K562 (cell line): ENCODE measurements at regions not wholly inside any gene's neighbourhood (a gene's known extent, or its start where the extent isn't known, plus 50 kb on each side); places are given as distances from the start of the nearest gene placed in this dataset.

Experiments used
- ATAC-seq: fragments of 200-7000 bp; cut with Tn5 transposase; 3 replicates; pipeline ENCODE4 v1.9.1; 2020; ENCODE audit warnings: moderate library complexity
- BruUV-seq: library from RNA; stranded (reverse); fragments of 400-500 nt; replicated peaks from 2 replicates; lab custom pipeline; 2021; lab: Mats Ljungman, UMichigan
- CTCF ChIA-PET: fragments of 300-600 bp; formaldehyde crosslinking; extraction: SDS; loops from one replicate; lab custom pipeline; 2021; ENCODE audit warnings: low intra/inter-chr PET ratio; lab: Yijun Ruan, JAX
- POLR2A ChIA-PET: fragments of 300-600, 350-650 bp; sonication (Branson Sonifier 250); formaldehyde crosslinking; extraction: SDS; loops from one replicate; lab custom pipeline; 2021; ENCODE audit warnings: antibody characterized with exemption, inconsistent platforms; lab: Yijun Ruan, JAX
- DNase-seq, 4 experiments: peaks; one replicate each; pipeline versions ENCODE4 v3.0.0 to v3.0.0-alpha.2; 2011 to 2018; ENCODE audit warnings: low spot score in 3 of 4, mixed read lengths in 3 of 4; ENCODE audit errors: extremely low read depth in 1 of 4
- FAIRE-seq: peaks from 2 replicates; lab custom pipeline; 2011; peaks lifted over from hg19 to GRCh38; lab: Jason Lieb, UNC
- H2AFZ ChIP-seq: 2 replicates; pipeline ENCODE4 v1.6.0; 2011; ENCODE audit warnings: low read depth, low read length, control low read depth, inconsistent platforms
- H3K27ac ChIP-seq: fragments of 200-600 bp; 3 replicates; pipeline ENCODE4 v1.8.0; 2011; ENCODE audit warnings: low read depth, mild to moderate bottlenecking, control low read depth, inconsistent platforms, low read length, moderate library complexity, mixed read lengths; ENCODE audit errors: extremely low read depth
- H3K27me3 ChIP-seq, 2 experiments: fragments of 300-600 bp in 1 of 2; 2 replicates in 1 of 2; 3 replicates in 1 of 2; pipeline versions ENCODE4 v1.6.0 to v1.8.0; 2011; ENCODE audit warnings: inconsistent platforms in 2 of 2, low read length in 2 of 2, mild to moderate bottlenecking in 1 of 2, mixed read lengths in 1 of 2, moderate library complexity in 1 of 2; ENCODE audit not compliant: control insufficient read depth in 2 of 2, insufficient read depth in 2 of 2
- H3K36me3 ChIP-seq: fragments of 300-600 bp; 3 replicates; pipeline ENCODE4 v1.8.0; 2011; ENCODE audit warnings: mild to moderate bottlenecking, low read length, inconsistent platforms; ENCODE audit not compliant: control insufficient read depth, insufficient read depth
- H3K4me1 ChIP-seq, 2 experiments: fragments of 200-600 bp in 1 of 2; replicated peaks in 1 of 2; 2 replicates in 1 of 2; 3 replicates in 1 of 2; pipeline versions ENCODE4 v1.5.1 to v1.8.0; 2011; ENCODE audit warnings: inconsistent platforms in 2 of 2, low read length in 2 of 2, mild to moderate bottlenecking in 1 of 2, mixed read lengths in 1 of 2, moderate library complexity in 1 of 2; ENCODE audit not compliant: control insufficient read depth in 2 of 2, insufficient read depth in 2 of 2
- H3K4me2 ChIP-seq: 2 replicates; pipeline ENCODE4 v1.6.1; 2011; ENCODE audit warnings: low read length, control low read depth, inconsistent platforms, mixed read lengths; ENCODE audit not compliant: insufficient read depth
- H3K4me3 ChIP-seq: fragments of 200-600 bp; sonication (generic), shearing (Covaris generic); 2 replicates; pipeline ENCODE4 v1.5.1; 2016; ENCODE audit warnings: control low read depth, inconsistent platforms
- H3K79me2 ChIP-seq: fragments of 200-600 bp; 3 replicates; pipeline ENCODE4 v1.8.0; 2011; ENCODE audit warnings: low read length, inconsistent platforms; ENCODE audit not compliant: control insufficient read depth, insufficient read depth
- H3K9ac ChIP-seq, 2 experiments: 2 replicates each; pipeline versions ENCODE4 v1.6.0 to v1.6.1; 2011; ENCODE audit warnings: low read depth in 2 of 2, low read length in 2 of 2, control low read depth in 1 of 2, inconsistent platforms in 1 of 2, mild to moderate bottlenecking in 1 of 2, mixed read lengths in 1 of 2; ENCODE audit not compliant: insufficient read depth in 1 of 2
- H3K9me1 ChIP-seq: one replicate; pipeline ENCODE4 v1.6.0; 2011; ENCODE audit warnings: inconsistent platforms, mild to moderate bottlenecking, low read length, moderate library complexity; ENCODE audit not compliant: control insufficient read depth, insufficient read depth
- H3K9me3 ChIP-seq: replicated peaks from 2 replicates; pipeline ENCODE4 v1.5.1; 2011; ENCODE audit warnings: low read depth, low read length, inconsistent platforms; ENCODE audit not compliant: control insufficient read depth, insufficient read depth
- H4K20me1 ChIP-seq: replicated peaks from 2 replicates; pipeline ENCODE4 v1.6.1; 2011; ENCODE audit warnings: low read length, inconsistent platforms, mixed read lengths; ENCODE audit not compliant: control insufficient read depth, insufficient read depth
- ATF7 ChIP-seq: fragments of 450-650 bp; IDR thresholded peaks from 2 replicates; pipeline ENCODE4 v1.7.1; 2014; ENCODE audit warnings: mild to moderate bottlenecking, moderate library complexity
- CAMTA2 ChIP-seq: fragments of 250-450 bp; sonication (Bioruptor Pico); conservative IDR thresholded peaks from 2 replicates; pipeline ENCODE4 v1.5.1; 2022
- CBFA2T2 ChIP-seq: fragments of 450-650 bp; conservative IDR thresholded peaks from 2 replicates; pipeline ENCODE4 v1.6.1; 2017; ENCODE audit warnings: mild to moderate bottlenecking
- GABPA ChIP-seq: fragments of 200-800 bp; sonication (Bioruptor generic); conservative IDR thresholded peaks from 2 replicates; pipeline ENCODE4 v1.6.1; 2016; ENCODE audit warnings: low read depth, missing genetic modification characterization, missing compliant biosample characterization
- HDAC6 ChIP-seq: IDR thresholded peaks from 2 replicates; pipeline ENCODE4 v1.6.1; 2012; ENCODE audit warnings: low read depth, mild to moderate bottlenecking, control low read depth, inconsistent platforms, low read length, moderate library complexity
- NR2C2 ChIP-seq, 2 experiments: fragments of 200-800 bp in 1 of 2; sonication (Bioruptor generic) in 1 of 2; sonication (generic) in 1 of 2; formaldehyde crosslinking in 1 of 2; IDR thresholded peaks; 2 replicates each; pipeline versions ENCODE4 v1.6.1 to v1.8.0; 2016 to 2022; ENCODE audit warnings: mild to moderate bottlenecking in 1 of 2, missing compliant biosample characterization in 1 of 2, missing genetic modification characterization in 1 of 2, missing genetic modification reagents in 1 of 2
- POLR3A ChIP-seq: IDR thresholded peaks from 2 replicates; pipeline ENCODE4 v1.6.1; 2011; ENCODE audit warnings: borderline replicate concordance, mild to moderate bottlenecking, moderate library complexity; ENCODE audit not compliant: insufficient read length, insufficient read depth; ENCODE audit errors: extremely low read depth
- TRIM24 ChIP-seq, 2 experiments: fragments of 450-650 bp; IDR thresholded peaks; 2 replicates each; pipeline ENCODE4 v1.6.1; 2016
- ZNF217 ChIP-seq: sonication (generic); formaldehyde crosslinking; IDR thresholded peaks from 2 replicates; pipeline ENCODE4 v1.8.0; 2022; ENCODE audit warnings: mild to moderate bottlenecking, missing genetic modification reagents
- WGBS: fragments of 100-300 bp; shearing (Covaris generic); methylation state at CpG from one replicate; pipeline ENCODE4 v1.1.6; 2016; ENCODE audit warnings: low coverage, mixed read lengths; ENCODE audit not compliant: insufficient coverage; ENCODE audit errors: missing lambda C conversion rate; 5-methylcytosine and 5-hydroxymethylcytosine counted together
- in situ Hi-C: fragments of 300-500 bp; cut with MboI; formaldehyde crosslinking; loops from 4 replicates; pipeline ENCODE4 v1.15.0; 2018; ENCODE audit warnings: inconsistent platforms, mixed read lengths
- intact Hi-C: fragments of 100-400 bp; cut with micrococcal nuclease; formaldehyde crosslinking; loops from 2 replicates; pipeline ENCODE4 v1.14.2; 2022
- TF ChIP-seq, protein P1 (sequence below): sonication (generic); formaldehyde crosslinking; IDR thresholded peaks from 2 replicates; pipeline ENCODE4 v1.4.0; 2020; ENCODE audit warnings: mild to moderate bottlenecking, missing genetic modification reagents
- TF ChIP-seq, protein P2 (sequence below): fragments of 150-350 bp; IDR thresholded peaks from 2 replicates; pipeline ENCODE4 v1.6.1; 2014; ENCODE audit warnings: low read depth, mild to moderate bottlenecking, low read length, borderline replicate concordance
- TF ChIP-seq, protein P3 (sequence below): sonication (generic); formaldehyde crosslinking; IDR thresholded peaks from 2 replicates; pipeline ENCODE4 v1.8.1; 2022; ENCODE audit warnings: missing genetic modification reagents

DNA sequence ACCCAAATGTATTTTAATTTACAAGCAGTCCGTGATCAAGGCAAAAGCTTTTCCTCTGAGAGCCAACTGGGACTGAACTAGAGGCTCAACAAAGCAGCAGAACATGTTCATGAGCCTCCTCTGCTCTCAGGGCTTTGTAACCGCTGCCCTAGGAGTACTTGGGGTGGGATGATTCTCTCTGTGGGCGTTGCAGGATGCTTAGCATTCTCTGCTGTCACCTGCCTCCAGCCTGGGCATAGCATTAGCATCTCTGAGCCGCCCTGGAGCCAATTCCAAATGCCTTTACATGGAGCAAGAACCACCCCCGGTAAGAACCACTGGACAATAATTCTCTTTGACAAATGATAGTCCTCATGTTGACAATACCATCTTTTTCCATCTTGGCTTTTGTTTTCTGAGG, 237.6 kb upstream of the CDH4 start:
- 0% methylated on average over 5 of the region's 5 CpGs for WGBS
- CTCF ChIA-PET = no interaction called here
- Histone ChIP-seq H2AFZ (no peak overlapping the region), H3K4me1 (no peaks in the 10 kb centered on the region), H3K79me2 (no peaks in the 10 kb centered on the region), H3K9ac (no peak overlapping the region), H3K4me3 (no peak overlapping the region), H3K27ac (no peak overlapping the region), H3K9me3 (no peaks in the 10 kb centered on the region), H3K9me1 (no peaks in the 10 kb centered on the region), H3K4me2 (no peak overlapping the region), H3K27me3 (no peaks in the 10 kb centered on the region), H4K20me1 (no peaks in the 10 kb centered on the region), H3K36me3 (no peaks in the 10 kb centered on the region)
- ATAC-seq (no peak), FAIRE-seq (no peak), DNase-seq (no peak)
- no peak for TF ChIP-seq HDAC6
- TF ChIP-seq, protein P1, sequence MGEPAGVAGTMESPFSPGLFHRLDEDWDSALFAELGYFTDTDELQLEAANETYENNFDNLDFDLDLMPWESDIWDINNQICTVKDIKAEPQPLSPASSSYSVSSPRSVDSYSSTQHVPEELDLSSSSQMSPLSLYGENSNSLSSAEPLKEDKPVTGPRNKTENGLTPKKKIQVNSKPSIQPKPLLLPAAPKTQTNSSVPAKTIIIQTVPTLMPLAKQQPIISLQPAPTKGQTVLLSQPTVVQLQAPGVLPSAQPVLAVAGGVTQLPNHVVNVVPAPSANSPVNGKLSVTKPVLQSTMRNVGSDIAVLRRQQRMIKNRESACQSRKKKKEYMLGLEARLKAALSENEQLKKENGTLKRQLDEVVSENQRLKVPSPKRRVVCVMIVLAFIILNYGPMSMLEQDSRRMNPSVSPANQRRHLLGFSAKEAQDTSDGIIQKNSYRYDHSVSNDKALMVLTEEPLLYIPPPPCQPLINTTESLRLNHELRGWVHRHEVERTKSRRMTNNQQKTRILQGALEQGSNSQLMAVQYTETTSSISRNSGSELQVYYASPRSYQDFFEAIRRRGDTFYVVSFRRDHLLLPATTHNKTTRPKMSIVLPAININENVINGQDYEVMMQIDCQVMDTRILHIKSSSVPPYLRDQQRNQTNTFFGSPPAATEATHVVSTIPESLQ (CRISPR knock-in tag) = no peak
- TF ChIP-seq, protein P2, sequence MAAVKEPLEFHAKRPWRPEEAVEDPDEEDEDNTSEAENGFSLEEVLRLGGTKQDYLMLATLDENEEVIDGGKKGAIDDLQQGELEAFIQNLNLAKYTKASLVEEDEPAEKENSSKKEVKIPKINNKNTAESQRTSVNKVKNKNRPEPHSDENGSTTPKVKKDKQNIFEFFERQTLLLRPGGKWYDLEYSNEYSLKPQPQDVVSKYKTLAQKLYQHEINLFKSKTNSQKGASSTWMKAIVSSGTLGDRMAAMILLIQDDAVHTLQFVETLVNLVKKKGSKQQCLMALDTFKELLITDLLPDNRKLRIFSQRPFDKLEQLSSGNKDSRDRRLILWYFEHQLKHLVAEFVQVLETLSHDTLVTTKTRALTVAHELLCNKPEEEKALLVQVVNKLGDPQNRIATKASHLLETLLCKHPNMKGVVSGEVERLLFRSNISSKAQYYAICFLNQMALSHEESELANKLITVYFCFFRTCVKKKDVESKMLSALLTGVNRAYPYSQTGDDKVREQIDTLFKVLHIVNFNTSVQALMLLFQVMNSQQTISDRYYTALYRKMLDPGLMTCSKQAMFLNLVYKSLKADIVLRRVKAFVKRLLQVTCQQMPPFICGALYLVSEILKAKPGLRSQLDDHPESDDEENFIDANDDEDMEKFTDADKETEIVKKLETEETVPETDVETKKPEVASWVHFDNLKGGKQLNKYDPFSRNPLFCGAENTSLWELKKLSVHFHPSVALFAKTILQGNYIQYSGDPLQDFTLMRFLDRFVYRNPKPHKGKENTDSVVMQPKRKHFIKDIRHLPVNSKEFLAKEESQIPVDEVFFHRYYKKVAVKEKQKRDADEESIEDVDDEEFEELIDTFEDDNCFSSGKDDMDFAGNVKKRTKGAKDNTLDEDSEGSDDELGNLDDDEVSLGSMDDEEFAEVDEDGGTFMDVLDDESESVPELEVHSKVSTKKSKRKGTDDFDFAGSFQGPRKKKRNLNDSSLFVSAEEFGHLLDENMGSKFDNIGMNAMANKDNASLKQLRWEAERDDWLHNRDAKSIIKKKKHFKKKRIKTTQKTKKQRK = no peak
- TF ChIP-seq, protein P3, sequence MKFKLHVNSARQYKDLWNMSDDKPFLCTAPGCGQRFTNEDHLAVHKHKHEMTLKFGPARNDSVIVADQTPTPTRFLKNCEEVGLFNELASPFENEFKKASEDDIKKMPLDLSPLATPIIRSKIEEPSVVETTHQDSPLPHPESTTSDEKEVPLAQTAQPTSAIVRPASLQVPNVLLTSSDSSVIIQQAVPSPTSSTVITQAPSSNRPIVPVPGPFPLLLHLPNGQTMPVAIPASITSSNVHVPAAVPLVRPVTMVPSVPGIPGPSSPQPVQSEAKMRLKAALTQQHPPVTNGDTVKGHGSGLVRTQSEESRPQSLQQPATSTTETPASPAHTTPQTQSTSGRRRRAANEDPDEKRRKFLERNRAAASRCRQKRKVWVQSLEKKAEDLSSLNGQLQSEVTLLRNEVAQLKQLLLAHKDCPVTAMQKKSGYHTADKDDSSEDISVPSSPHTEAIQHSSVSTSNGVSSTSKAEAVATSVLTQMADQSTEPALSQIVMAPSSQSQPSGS (CRISPR knock-in tag) = no peak
- TF ChIP-seq NR2C2 (CRISPR knock-in tag; IDR thresholded peaks at IDR 0.05) = no peak
- no peak for TF ChIP-seq NR2C2 (tag; IDR thresholded peaks at IDR 0.05)
- no peak for TF ChIP-seq POLR3A
- no peak for TF ChIP-seq CBFA2T2
- TF ChIP-seq CAMTA2 (CRISPR knock-in tag) = no peak
- no peak for TF ChIP-seq ATF7
- TF ChIP-seq GABPA (tag) = no peak
- no peak for TF ChIP-seq TRIM24 (IDR thresholded peaks at IDR 0.05)
- no peak for TF ChIP-seq ZNF217 (CRISPR knock-in tag)
- in situ Hi-C loops = no loop called here
- BruUV-seq = no TSS peak
- POLR2A ChIA-PET = interaction anchor here (1.0 kb wide), 1 partner anchor 13 kb away, joined by 3 read pairs; no protein-coding TSS in a partner anchor
- intact Hi-C loops = no loop called here
